A549 (cell line): ENCODE measurements at regions not wholly inside any gene's neighbourhood (a gene's known extent, or its start where the extent isn't known, plus 50 kb on each side); places are given as distances from the start of the nearest gene placed in this dataset.

Experiments
- ATAC-seq, 2 experiments: fragments of 200-7000 bp in 1 of 2; fragments of >200 bp in 1 of 2; cut with Nextera tagmentation in 1 of 2; cut with Tn5 transposase in 1 of 2; 3 replicates each; pipeline versions ENCODE4 v1.8.0 to v1.9.1; 2018 to 2020; ENCODE audit warnings: mild to moderate bottlenecking in 1 of 2, moderate library complexity in 1 of 2
- CTCF ChIA-PET: fragments of 300-600 bp; sonication (Branson Sonifier 250); formaldehyde crosslinking; extraction: SDS; loops from one replicate; lab custom pipeline; 2021; ENCODE audit warnings: antibody characterized with exemption, inconsistent platforms; lab: Yijun Ruan, JAX
- POLR2A ChIA-PET: fragments of 350-600 bp; formaldehyde crosslinking; extraction: SDS; loops from one replicate; lab custom pipeline; 2021; ENCODE audit warnings: antibody characterized with exemption, inconsistent platforms; lab: Yijun Ruan, JAX
- DNase-seq, 2 experiments: peaks; one replicate each; pipeline versions ENCODE4 v3.0.0 to v3.0.0-alpha.2; 2011 to 2016; ENCODE audit warnings: low read depth in 1 of 2, low spot score in 1 of 2
- FAIRE-seq: peaks from 2 replicates; lab custom pipeline; 2011; peaks lifted over from hg19 to GRCh38; lab: Jason Lieb, UNC
- H3K27ac ChIP-seq, 2 experiments: fragments of >200 bp; sonication (Bioruptor Twin); formaldehyde crosslinking; 3 replicates each; pipeline ENCODE4 v1.5.1; 2016 to 2017
- H3K4me1 ChIP-seq: fragments of >200 bp; sonication (Bioruptor Twin); formaldehyde crosslinking; 3 replicates; pipeline ENCODE4 v1.6.1; 2016
- H3K4me2 ChIP-seq: fragments of >200 bp; sonication (Bioruptor Twin); formaldehyde crosslinking; 3 replicates; pipeline ENCODE4 v1.6.1; 2016
- H3K4me3 ChIP-seq: fragments of >200 bp; sonication (Bioruptor Twin); formaldehyde crosslinking; 3 replicates; pipeline ENCODE4 v1.5.1; 2016
- H3K9me3 ChIP-seq: fragments of >200 bp; sonication (Bioruptor Twin); formaldehyde crosslinking; 3 replicates; pipeline ENCODE4 v1.6.1; 2016
- CEBPB ChIP-seq, 2 experiments: fragments of >200 bp in 1 of 2; sonication (Bioruptor Twin) in 1 of 2; formaldehyde crosslinking in 1 of 2; IDR thresholded peaks; 2 replicates each; pipeline ENCODE4 v1.6.1; 2012 to 2016
- CHD2 ChIP-seq: fragments of 150-350 bp; IDR thresholded peaks from 2 replicates; pipeline ENCODE4 v1.6.1; 2014; ENCODE audit warnings: low read length; ENCODE audit not compliant: partially characterized antibody
- CTCF ChIP-seq: fragments of >200 bp; sonication (Bioruptor Twin); formaldehyde crosslinking; IDR thresholded peaks from 3 replicates; pipeline ENCODE4 v1.5.1; 2016
- ELK1 ChIP-seq: fragments of 150-350 bp; IDR thresholded peaks from 2 replicates; pipeline ENCODE4 v1.6.1; 2014; ENCODE audit warnings: low read depth, mild to moderate bottlenecking, low read length
- ESRRA ChIP-seq: fragments of 150-350 bp; IDR thresholded peaks from 2 replicates; pipeline ENCODE4 v1.6.1; 2014; ENCODE audit warnings: mild to moderate bottlenecking, low read length, borderline replicate concordance
- FOXS1 ChIP-seq: fragments of 250-450 bp; sonication (Bioruptor Pico); IDR thresholded peaks from 2 replicates; pipeline ENCODE4 v1.5.0; 2020; ENCODE audit warnings: mild to moderate bottlenecking, moderate library complexity
- HDAC2 ChIP-seq: fragments of 200-600 bp; sonication (generic); IDR thresholded peaks from 2 replicates; pipeline ENCODE4 v1.6.1; 2016
- HES2 ChIP-seq: fragments of >200 bp; sonication (Bioruptor Twin); formaldehyde crosslinking; IDR thresholded peaks from 2 replicates; pipeline ENCODE4 v1.6.1; 2016
- HEYL ChIP-seq: fragments of 250-450 bp; sonication (Bioruptor Pico); IDR thresholded peaks from 2 replicates; pipeline ENCODE4 v1.8.0; 2021; ENCODE audit warnings: mild to moderate bottlenecking, moderate library complexity
- HMGXB4 ChIP-seq: fragments of 250-450 bp; sonication (Bioruptor Pico); IDR thresholded peaks from 2 replicates; pipeline ENCODE4 v1.5.0; 2021; ENCODE audit warnings: mild to moderate bottlenecking, moderate library complexity, borderline replicate concordance
- JUNB ChIP-seq: fragments of >200 bp; sonication (Bioruptor Twin); formaldehyde crosslinking; IDR thresholded peaks from 2 replicates; pipeline ENCODE4 v1.6.1; 2016
- KDM1A ChIP-seq: fragments of 200-600 bp; sonication (generic); IDR thresholded peaks from 2 replicates; pipeline ENCODE4 v1.6.1; 2016; ENCODE audit warnings: low read depth, mild to moderate bottlenecking
- MAX ChIP-seq: IDR thresholded peaks from 2 replicates; pipeline ENCODE4 v1.6.1; 2012
- MYC ChIP-seq: IDR thresholded peaks from 2 replicates; pipeline ENCODE4 v1.6.1; 2012; ENCODE audit warnings: mild to moderate bottlenecking, inconsistent platforms, low read length, improper control_type of control experiment, borderline replicate concordance
- NFE2L2 ChIP-seq: fragments of 150-350 bp; conservative IDR thresholded peaks from 2 replicates; pipeline ENCODE4 v1.6.1; 2014; ENCODE audit warnings: low read length
- PBX3 ChIP-seq: IDR thresholded peaks from 2 replicates; pipeline ENCODE4 v1.6.1; 2012
- POLR2AphosphoS2 ChIP-seq: conservative IDR thresholded peaks from 2 replicates; pipeline ENCODE4 v1.6.1; 2012; ENCODE audit warnings: low read length, improper control_type of control experiment, inconsistent platforms
- RAD21 ChIP-seq, 2 experiments: fragments of >200 bp in 1 of 2; sonication (Bioruptor Twin) in 1 of 2; formaldehyde crosslinking in 1 of 2; IDR thresholded peaks in 1 of 2; conservative IDR thresholded peaks in 1 of 2; 2 replicates in 1 of 2; 3 replicates in 1 of 2; pipeline ENCODE4 v1.6.1; 2012 to 2018; ENCODE audit warnings: inconsistent platforms in 1 of 2
- REST ChIP-seq: fragments of 200-600 bp; sonication (generic); IDR thresholded peaks from 2 replicates; pipeline ENCODE4 v1.6.1; 2016; ENCODE audit warnings: antibody characterized with exemption, mild to moderate bottlenecking, moderate library complexity
- RNF2 ChIP-seq: fragments of 200-600 bp; sonication (generic); IDR thresholded peaks from 2 replicates; pipeline ENCODE4 v1.6.1; 2016; ENCODE audit warnings: low read depth, mild to moderate bottlenecking, antibody characterized with exemption, moderate library complexity, borderline replicate concordance
- SREBF2 ChIP-seq: fragments of 450-650 bp; IDR thresholded peaks from 2 replicates; pipeline ENCODE4 v1.6.1; 2014; ENCODE audit warnings: mild to moderate bottlenecking, moderate library complexity
- TFCP2L1 ChIP-seq: fragments of 250-450 bp; sonication (Bioruptor Pico); IDR thresholded peaks from 2 replicates; pipeline ENCODE4 v1.5.0; 2021; ENCODE audit warnings: mild to moderate bottlenecking
- ZC3H11A ChIP-seq: fragments of 450-650 bp; IDR thresholded peaks from 2 replicates; pipeline ENCODE4 v1.6.1; 2014; ENCODE audit warnings: antibody characterized with exemption, mild to moderate bottlenecking
- ZNF302 ChIP-seq: fragments of 250-450 bp; sonication (Bioruptor Pico); IDR thresholded peaks from 2 replicates; pipeline ENCODE4 v1.9.0; 2021; ENCODE audit warnings: inconsistent platforms, mild to moderate bottlenecking, moderate library complexity

- no peak for TF ChIP-seq REST
- TF ChIP-seq RAD21 (conservative IDR thresholded peaks at IDR 0.05 in 1 of 2, IDR thresholded peaks at IDR 0.05 in 1 of 2) = no peak
- no peak for TF ChIP-seq POLR2AphosphoS2
- no peak for TF ChIP-seq MYC
- no peak for TF ChIP-seq MAX
- no peak for TF ChIP-seq ZC3H11A
Observed at GRCh38 chr6:51098246-51098645, 279.6 kb downstream of the TFAP2B start (continued).

GRCh38 chr6:51098791-51099190 is 280.1 kb downstream of the TFAP2B start:
- POLR2A ChIA-PET = no interaction called here
- TF ChIP-seq SREBF2 (no peak), POLR2AphosphoS2 (no peak), RNF2 (no peak), CHD2 (no peak), KDM1A (no peak), ZNF302 (CRISPR knock-in tag) (no peak), HEYL (CRISPR knock-in tag) (no peak), TFCP2L1 (CRISPR knock-in tag) (no peak), HMGXB4 (CRISPR knock-in tag) (no peak), HDAC2 (no peak), PBX3 (no peak), CEBPB (IDR thresholded peaks at IDR 0.05) (no peak), FOXS1 (CRISPR knock-in tag) (no peak), CTCF (no peak), NFE2L2 (no peak), JUNB (no peak), ELK1 (no peak), HES2 (no peak), ESRRA (no peak)
- Histone ChIP-seq H3K4me3 (no peak overlapping the region), H3K9me3 (no peaks in the 10 kb centered on the region), H3K4me1 (no peaks in the 10 kb centered on the region), H3K27ac (no peak overlapping the region), H3K4me2 (no peak overlapping the region)
- ATAC-seq (no peak), DNase-seq (no peak), FAIRE-seq (no peak)
- CTCF ChIA-PET = no interaction called here
